Lower leg skin (tissue), 3 donors: ENCODE measurements at regions not wholly inside any gene's neighbourhood (a gene's known extent, or its start where the extent isn't known, plus 50 kb on each side); places are given as distances from the start of the nearest gene placed in this dataset.

Experiments used
- POLR2A ChIP-seq, 2 donors: fragments of 450-650 bp; IDR thresholded peaks; one replicate each; pipeline ENCODE4 v1.6.1; 2016 to 2017; ENCODE audit warnings: antibody characterized with exemption in 2 of 2, mild to moderate bottlenecking in 1 of 2, moderate library complexity in 1 of 2
- TF ChIP-seq, protein P1 (sequence below), 3 donors: fragments of 450-650 bp; IDR thresholded peaks; one replicate each; pipeline ENCODE4 v1.5.1; 2016; ENCODE audit warnings: antibody characterized with exemption in 3 of 3, mild to moderate bottlenecking in 3 of 3, moderate library complexity in 2 of 3

DNA sequence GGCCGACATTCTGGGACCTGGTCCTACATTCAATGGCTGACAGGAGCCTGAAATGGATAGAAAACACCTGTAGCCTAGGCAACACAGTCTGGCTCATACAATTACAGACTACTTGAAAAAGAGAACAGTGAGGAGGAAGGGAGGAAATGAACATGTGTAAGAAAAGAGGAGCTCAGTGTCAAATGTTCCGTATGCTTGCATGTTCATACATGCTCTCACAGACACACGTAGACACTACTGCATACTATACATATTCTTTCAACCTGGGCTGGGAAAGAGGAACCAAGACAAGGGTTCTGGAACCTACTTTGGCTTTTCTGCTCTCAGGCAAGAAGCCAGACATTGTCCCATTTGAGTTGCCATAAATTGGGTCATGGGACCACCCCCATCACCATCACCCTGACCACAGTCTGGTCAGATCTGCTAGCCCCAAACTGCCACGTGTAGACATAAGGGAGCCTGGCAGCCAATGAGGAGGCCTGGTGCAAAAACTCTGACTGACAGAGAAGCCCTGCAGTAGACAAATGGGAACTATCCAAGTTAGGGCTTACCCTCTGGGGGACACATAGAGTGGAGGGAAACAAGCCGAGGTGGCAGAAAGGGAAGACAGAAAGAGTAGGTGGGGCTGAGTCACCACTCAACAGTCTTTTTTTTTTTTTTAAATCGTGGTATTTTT lies 310.0 kb downstream of the SHQ1 start:
- TF ChIP-seq, protein P1, sequence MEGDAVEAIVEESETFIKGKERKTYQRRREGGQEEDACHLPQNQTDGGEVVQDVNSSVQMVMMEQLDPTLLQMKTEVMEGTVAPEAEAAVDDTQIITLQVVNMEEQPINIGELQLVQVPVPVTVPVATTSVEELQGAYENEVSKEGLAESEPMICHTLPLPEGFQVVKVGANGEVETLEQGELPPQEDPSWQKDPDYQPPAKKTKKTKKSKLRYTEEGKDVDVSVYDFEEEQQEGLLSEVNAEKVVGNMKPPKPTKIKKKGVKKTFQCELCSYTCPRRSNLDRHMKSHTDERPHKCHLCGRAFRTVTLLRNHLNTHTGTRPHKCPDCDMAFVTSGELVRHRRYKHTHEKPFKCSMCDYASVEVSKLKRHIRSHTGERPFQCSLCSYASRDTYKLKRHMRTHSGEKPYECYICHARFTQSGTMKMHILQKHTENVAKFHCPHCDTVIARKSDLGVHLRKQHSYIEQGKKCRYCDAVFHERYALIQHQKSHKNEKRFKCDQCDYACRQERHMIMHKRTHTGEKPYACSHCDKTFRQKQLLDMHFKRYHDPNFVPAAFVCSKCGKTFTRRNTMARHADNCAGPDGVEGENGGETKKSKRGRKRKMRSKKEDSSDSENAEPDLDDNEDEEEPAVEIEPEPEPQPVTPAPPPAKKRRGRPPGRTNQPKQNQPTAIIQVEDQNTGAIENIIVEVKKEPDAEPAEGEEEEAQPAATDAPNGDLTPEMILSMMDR (IDR thresholded peaks at IDR 0.05): no peak
- TF ChIP-seq POLR2A (IDR thresholded peaks at IDR 0.05): no peak
